AG09309 (cell line): ENCODE measurements at regions not wholly inside any gene's neighbourhood (a gene's known extent, or its start where the extent isn't known, plus 50 kb on each side); places are given as distances from the start of the nearest gene placed in this dataset.

Source experiments
- DNase-seq: peaks from one replicate; pipeline ENCODE4 v3.0.0-alpha.2; 2010; ENCODE audit warnings: low read depth
- H3K4me3 ChIP-seq: 2 replicates; pipeline ENCODE4 v1.5.1; 2011; ENCODE audit warnings: mild to moderate bottlenecking, low read depth, low read length, moderate library complexity; ENCODE audit not compliant: control insufficient read depth
- TF ChIP-seq, protein P1 (sequence below): IDR thresholded peaks from 2 replicates; pipeline ENCODE4 v1.5.1; 2011; ENCODE audit warnings: mild to moderate bottlenecking, low read depth, low read length, inconsistent platforms; ENCODE audit not compliant: insufficient read depth, control insufficient read depth; ENCODE audit errors: missing control alignments

DNA sequence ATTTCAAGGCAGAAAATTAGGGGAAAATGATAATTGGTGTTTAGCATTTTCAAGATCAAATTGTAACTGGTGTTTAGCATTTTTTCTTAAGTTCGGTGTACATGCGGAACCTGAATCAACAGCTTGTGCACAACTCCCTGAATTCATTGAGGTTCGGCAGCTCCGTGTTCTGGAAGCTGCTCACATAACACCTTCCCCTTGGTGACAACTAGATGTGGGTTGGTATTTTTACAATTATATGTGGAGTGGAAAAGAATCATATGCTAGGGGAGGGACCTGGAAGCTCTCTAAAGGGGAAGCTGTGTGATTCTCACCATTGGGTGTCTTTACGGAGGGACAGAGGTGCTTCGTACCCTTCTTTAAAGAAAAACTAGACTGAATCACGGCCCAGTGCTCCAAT is 199.0 kb upstream of the MTNR1B start:
- no peak for DNase-seq
- H3K4me3 ChIP-seq: no peak overlapping the region
- TF ChIP-seq, protein P1, sequence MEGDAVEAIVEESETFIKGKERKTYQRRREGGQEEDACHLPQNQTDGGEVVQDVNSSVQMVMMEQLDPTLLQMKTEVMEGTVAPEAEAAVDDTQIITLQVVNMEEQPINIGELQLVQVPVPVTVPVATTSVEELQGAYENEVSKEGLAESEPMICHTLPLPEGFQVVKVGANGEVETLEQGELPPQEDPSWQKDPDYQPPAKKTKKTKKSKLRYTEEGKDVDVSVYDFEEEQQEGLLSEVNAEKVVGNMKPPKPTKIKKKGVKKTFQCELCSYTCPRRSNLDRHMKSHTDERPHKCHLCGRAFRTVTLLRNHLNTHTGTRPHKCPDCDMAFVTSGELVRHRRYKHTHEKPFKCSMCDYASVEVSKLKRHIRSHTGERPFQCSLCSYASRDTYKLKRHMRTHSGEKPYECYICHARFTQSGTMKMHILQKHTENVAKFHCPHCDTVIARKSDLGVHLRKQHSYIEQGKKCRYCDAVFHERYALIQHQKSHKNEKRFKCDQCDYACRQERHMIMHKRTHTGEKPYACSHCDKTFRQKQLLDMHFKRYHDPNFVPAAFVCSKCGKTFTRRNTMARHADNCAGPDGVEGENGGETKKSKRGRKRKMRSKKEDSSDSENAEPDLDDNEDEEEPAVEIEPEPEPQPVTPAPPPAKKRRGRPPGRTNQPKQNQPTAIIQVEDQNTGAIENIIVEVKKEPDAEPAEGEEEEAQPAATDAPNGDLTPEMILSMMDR: no peak

DNA sequence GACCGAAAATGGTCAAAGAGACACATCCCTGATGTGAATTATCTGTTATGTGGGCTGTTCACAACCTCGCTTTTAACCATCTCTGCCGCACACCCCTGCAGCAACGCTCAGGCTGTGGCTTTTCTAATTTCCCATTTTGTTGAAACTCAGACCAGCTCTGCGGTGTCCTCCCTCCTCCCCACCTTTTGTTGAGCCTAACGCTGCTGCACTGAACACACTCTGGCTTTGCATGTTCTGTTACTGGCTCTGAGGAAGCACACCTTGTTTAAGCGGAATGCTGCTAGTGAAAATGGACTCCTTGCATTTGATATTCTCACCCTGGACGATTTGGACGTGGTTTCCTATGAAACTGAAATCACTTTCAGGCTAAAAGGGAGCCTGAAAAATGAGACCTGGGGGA is 198.5 kb upstream of the MTNR1B start:
- TF ChIP-seq, protein P1: no peak
- no peak for DNase-seq
- no peak overlapping the region for H3K4me3 ChIP-seq

DNA sequence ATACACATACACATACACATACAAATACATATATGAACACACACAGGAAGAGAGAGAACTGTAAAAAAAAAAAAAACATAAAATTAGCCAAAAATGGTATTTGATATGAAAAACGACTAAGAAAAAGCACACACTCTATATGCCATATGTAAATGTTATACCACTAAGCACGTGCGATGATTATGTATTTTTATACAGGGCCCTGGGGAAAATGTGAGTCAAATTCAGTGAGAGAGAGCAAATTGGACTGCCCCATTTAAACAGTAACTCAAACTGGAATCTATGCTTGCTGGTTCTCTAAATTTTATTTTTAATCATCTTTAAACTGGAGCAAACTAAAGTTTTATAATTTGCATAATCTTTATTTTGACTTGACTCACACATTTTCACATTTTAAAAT is 197.8 kb upstream of the MTNR1B start:
- DNase-seq: no peak

DNA sequence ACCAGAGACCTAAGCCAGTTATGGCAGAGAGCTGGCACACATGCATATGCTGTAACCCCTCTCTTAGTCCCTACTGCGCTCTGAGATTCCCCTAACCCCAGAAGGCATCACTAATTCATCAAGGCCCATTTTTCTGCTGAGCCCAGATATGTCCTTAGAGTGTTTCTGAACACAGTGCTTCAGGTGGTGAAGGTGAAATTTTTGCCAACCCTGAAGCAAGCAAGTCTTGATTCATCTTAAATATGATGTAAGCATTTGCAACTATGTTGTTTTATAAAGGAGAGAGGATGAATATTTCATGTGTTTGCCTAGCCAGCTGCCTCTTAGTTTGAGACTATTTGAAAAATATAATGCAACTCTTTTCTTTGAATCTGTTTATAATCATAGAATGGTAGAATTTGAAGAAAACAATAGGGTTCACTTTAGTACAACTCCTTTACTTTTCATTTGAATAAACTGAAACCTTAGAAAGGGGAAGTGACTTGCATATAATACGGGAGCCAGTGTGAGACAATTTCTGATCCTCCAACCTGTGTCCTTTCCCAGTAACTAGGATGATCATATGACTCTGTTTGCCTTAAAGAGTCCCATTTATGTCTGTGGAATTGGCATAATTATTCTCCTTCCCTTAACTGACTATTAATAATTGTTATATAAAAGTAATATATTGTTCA is 194.3 kb upstream of the MTNR1B start:
- TF ChIP-seq, protein P1: no peak
- no peak overlapping the region for H3K4me3 ChIP-seq
- DNase-seq: no peak

More for the DNA sequence above, 197.8 kb upstream of the MTNR1B start:
- TF ChIP-seq, protein P1: no peak
- no peak overlapping the region for H3K4me3 ChIP-seq

DNA sequence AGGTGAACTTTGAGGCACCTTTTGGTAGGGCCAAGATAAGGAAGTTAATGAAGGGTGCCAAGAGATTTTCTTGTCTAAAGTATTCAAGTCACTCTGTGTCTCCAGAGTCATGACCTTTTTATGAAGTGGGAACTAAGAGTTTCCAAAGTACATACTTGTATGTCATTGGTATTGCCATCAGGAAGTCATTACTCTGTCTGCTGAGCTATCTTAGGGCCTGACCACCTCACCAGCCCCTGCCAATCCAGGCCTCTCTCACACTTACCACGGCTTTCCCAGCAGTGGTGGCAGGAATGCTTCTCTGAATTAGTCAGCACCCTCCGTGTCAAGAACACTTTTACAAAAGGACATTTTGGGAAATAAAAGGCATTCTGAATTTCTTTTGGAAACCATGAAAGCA is 192.8 kb upstream of the MTNR1B start:
- H3K4me3 ChIP-seq: no peak overlapping the region
- TF ChIP-seq, protein P1: no peak
- DNase-seq: no peak

DNA sequence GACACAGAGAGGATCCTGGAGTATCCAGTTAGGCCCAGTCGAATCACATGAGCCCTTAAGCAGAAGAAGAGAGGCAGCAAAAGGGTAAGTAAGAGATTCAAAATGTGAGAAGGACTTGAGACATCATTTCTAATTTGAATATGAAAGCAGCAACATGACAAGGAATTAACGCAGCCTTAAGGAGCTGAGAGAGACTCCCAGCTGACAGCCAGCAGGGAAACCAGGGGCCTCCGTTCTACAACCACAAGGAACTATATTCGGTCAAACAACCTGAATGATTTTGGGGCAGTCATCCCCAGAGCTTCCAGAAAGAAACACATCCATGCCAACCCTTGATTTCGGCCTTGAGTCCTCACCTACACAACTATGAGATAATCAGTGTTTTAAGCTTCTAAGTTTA is 189.7 kb upstream of the MTNR1B start:
- no peak overlapping the region for H3K4me3 ChIP-seq
- TF ChIP-seq, protein P1: no peak
- DNase-seq: no peak
